ENCODE measurements at regions not wholly inside any gene's neighbourhood (a gene's known extent, or its start where the extent isn't known, plus 50 kb on each side); places are given as distances from the start of the nearest gene placed in this dataset.
"Not testable (repeated sequence)": the region's sequence is repeated elsewhere in the genome, so short reads cannot be mapped to it uniquely, and the experiment has no call there.

- DNase-seq (ENCODE audit: low read depth): no peak
- H3K4me3 ChIP-seq (ENCODE audit: low read length): no peak overlapping the region
- H3K9me3 ChIP-seq (ENCODE audit: control insufficient read depth, low read length): no peaks in the 10 kb centered on the region
- no peaks in the 10 kb centered on the region for H3K36me3 ChIP-seq (ENCODE audit: control insufficient read depth, insufficient read depth, low read length, severe bottlenecking)
- H3K27me3 ChIP-seq (replicated peaks; ENCODE audit: control insufficient read depth, insufficient read depth, low read length): peaks cover 6% of the 10 kb centered on the region
- H3K9ac ChIP-seq (ENCODE audit: low read length): no peak overlapping the region
- peaks cover 9% of the 10 kb centered on the region for H3K4me1 ChIP-seq (ENCODE audit: control insufficient read depth, insufficient read depth, low read length)
Measured at GRCh38 chr11:34001557-34002064, 49.9 kb upstream of the CAPRIN1 start.

- Histone ChIP-seq H3K4me1 (ENCODE audit: control insufficient read depth, insufficient read depth, low read length) (peaks cover 9% of the 10 kb centered on the region), H3K9me3 (ENCODE audit: control insufficient read depth, low read length) (no peaks in the 10 kb centered on the region), H3K4me3 (ENCODE audit: low read length) (no peak overlapping the region), H3K9ac (ENCODE audit: low read length) (no peak overlapping the region), H3K27me3 (replicated peaks; ENCODE audit: control insufficient read depth, insufficient read depth, low read length) (peaks cover 5% of the 10 kb centered on the region), H3K36me3 (ENCODE audit: control insufficient read depth, insufficient read depth, low read length, severe bottlenecking) (no peaks in the 10 kb centered on the region)
- DNase-seq (ENCODE audit: low read depth): no peak
Measured at GRCh38 chr11:33999393-33999792, 52.1 kb upstream of the CAPRIN1 start.

GRCh38 chr11:33997584-33998251 is 53.8 kb upstream of the CAPRIN1 start:
- H3K27me3 ChIP-seq (replicated peaks; ENCODE audit: control insufficient read depth, insufficient read depth, low read length): peaks cover 5% of the 10 kb centered on the region
- H3K9ac ChIP-seq (ENCODE audit: low read length): no peak overlapping the region
- peaks cover 9% of the 10 kb centered on the region for H3K4me1 ChIP-seq (ENCODE audit: control insufficient read depth, insufficient read depth, low read length)
- DNase-seq (ENCODE audit: low read depth): peak; percentile 6
- H3K9me3 ChIP-seq (ENCODE audit: control insufficient read depth, low read length): no peaks in the 10 kb centered on the region
- H3K4me3 ChIP-seq (ENCODE audit: low read length): no peak overlapping the region
- no peaks in the 10 kb centered on the region for H3K36me3 ChIP-seq (ENCODE audit: control insufficient read depth, insufficient read depth, low read length, severe bottlenecking)

GRCh38 chr11:33996498-33997454 is 54.8 kb upstream of the CAPRIN1 start:
- Histone ChIP-seq H3K27me3 (replicated peaks; ENCODE audit: control insufficient read depth, insufficient read depth, low read length) (peaks cover 8% of the 10 kb centered on the region), H3K4me1 (ENCODE audit: control insufficient read depth, insufficient read depth, low read length) (peaks cover 9% of the 10 kb centered on the region), H3K9ac (ENCODE audit: low read length) (no peak overlapping the region), H3K9me3 (ENCODE audit: control insufficient read depth, low read length) (no peaks in the 10 kb centered on the region), H3K4me3 (ENCODE audit: low read length) (peak overlapping the region; percentile 62), H3K36me3 (ENCODE audit: control insufficient read depth, insufficient read depth, low read length, severe bottlenecking) (no peaks in the 10 kb centered on the region)
- DNase-seq (ENCODE audit: low read depth): peak; percentile 91

- no peaks in the 10 kb centered on the region for H3K36me3 ChIP-seq (ENCODE audit: control insufficient read depth, insufficient read depth, low read length, severe bottlenecking)
- H3K9ac ChIP-seq (ENCODE audit: low read length): no peak overlapping the region
- H3K9me3 ChIP-seq (ENCODE audit: control insufficient read depth, low read length): no peaks in the 10 kb centered on the region
- no peak overlapping the region for H3K4me3 ChIP-seq (ENCODE audit: low read length)
- DNase-seq (ENCODE audit: low read depth): no peak
- H3K4me1 ChIP-seq (ENCODE audit: control insufficient read depth, insufficient read depth, low read length): peaks cover 9% of the 10 kb centered on the region
- peaks cover 8% of the 10 kb centered on the region for H3K27me3 ChIP-seq (replicated peaks; ENCODE audit: control insufficient read depth, insufficient read depth, low read length)
Measured at GRCh38 chr11:33994937-33995336, 56.6 kb upstream of the CAPRIN1 start.

- H3K4me1 ChIP-seq (ENCODE audit: control insufficient read depth, insufficient read depth, low read length); H3K36me3 ChIP-seq (ENCODE audit: control insufficient read depth, insufficient read depth, low read length, severe bottlenecking); DNase-seq (ENCODE audit: low read depth); H3K9me3 ChIP-seq (ENCODE audit: control insufficient read depth, low read length); H3K4me3 ChIP-seq (ENCODE audit: low read length); H3K27me3 ChIP-seq (replicated peaks; ENCODE audit: control insufficient read depth, insufficient read depth, low read length); H3K9ac ChIP-seq (ENCODE audit: low read length): not testable (repeated sequence)
Measured at GRCh38 chr11:33991136-33991535, 60.4 kb upstream of the CAPRIN1 start.

- not testable (repeated sequence) for H3K9me3 ChIP-seq (ENCODE audit: control insufficient read depth, low read length); H3K4me3 ChIP-seq (ENCODE audit: low read length); H3K27me3 ChIP-seq (replicated peaks; ENCODE audit: control insufficient read depth, insufficient read depth, low read length); H3K36me3 ChIP-seq (ENCODE audit: control insufficient read depth, insufficient read depth, low read length, severe bottlenecking); H3K4me1 ChIP-seq (ENCODE audit: control insufficient read depth, insufficient read depth, low read length); H3K9ac ChIP-seq (ENCODE audit: low read length); DNase-seq (ENCODE audit: low read depth)
Measured at GRCh38 chr11:33990131-33990530, 61.4 kb upstream of the CAPRIN1 start.

GRCh38 chr11:33989461-33989860 is 62.1 kb upstream of the CAPRIN1 start:
- no peak overlapping the region for H3K4me3 ChIP-seq (ENCODE audit: low read length)
- H3K27me3 ChIP-seq (replicated peaks; ENCODE audit: control insufficient read depth, insufficient read depth, low read length): peaks cover 6% of the 10 kb centered on the region
- H3K36me3 ChIP-seq (ENCODE audit: control insufficient read depth, insufficient read depth, low read length, severe bottlenecking): no peaks in the 10 kb centered on the region
- H3K9me3 ChIP-seq (ENCODE audit: control insufficient read depth, low read length): no peaks in the 10 kb centered on the region
- no peak overlapping the region for H3K9ac ChIP-seq (ENCODE audit: low read length)
- no peak for DNase-seq (ENCODE audit: low read depth)
- H3K4me1 ChIP-seq (ENCODE audit: control insufficient read depth, insufficient read depth, low read length): no peaks in the 10 kb centered on the region

GRCh38 chr11:33988586-33989370 is 62.8 kb upstream of the CAPRIN1 start:
- DNase-seq (ENCODE audit: low read depth): no peak
- Histone ChIP-seq H3K36me3 (ENCODE audit: control insufficient read depth, insufficient read depth, low read length, severe bottlenecking) (no peaks in the 10 kb centered on the region), H3K27me3 (replicated peaks; ENCODE audit: control insufficient read depth, insufficient read depth, low read length) (peaks cover 9% of the 10 kb centered on the region), H3K4me1 (ENCODE audit: control insufficient read depth, insufficient read depth, low read length) (no peaks in the 10 kb centered on the region), H3K9me3 (ENCODE audit: control insufficient read depth, low read length) (no peaks in the 10 kb centered on the region), H3K4me3 (ENCODE audit: low read length) (no peak overlapping the region), H3K9ac (ENCODE audit: low read length) (no peak overlapping the region)

GRCh38 chr11:33987975-33988580 is 63.5 kb upstream of the CAPRIN1 start:
- Histone ChIP-seq H3K9me3 (ENCODE audit: control insufficient read depth, low read length) (no peaks in the 10 kb centered on the region), H3K36me3 (ENCODE audit: control insufficient read depth, insufficient read depth, low read length, severe bottlenecking) (no peaks in the 10 kb centered on the region), H3K4me1 (ENCODE audit: control insufficient read depth, insufficient read depth, low read length) (no peaks in the 10 kb centered on the region), H3K27me3 (replicated peaks; ENCODE audit: control insufficient read depth, insufficient read depth, low read length) (peaks cover 9% of the 10 kb centered on the region), H3K9ac (ENCODE audit: low read length) (no peak overlapping the region), H3K4me3 (ENCODE audit: low read length) (no peak overlapping the region)
- DNase-seq (ENCODE audit: low read depth): peak; percentile 93

Measured in adipocyte (in vitro differentiated cells).